ENCODE measurements at regions not wholly inside any gene's neighbourhood (a gene's known extent, or its start where the extent isn't known, plus 50 kb on each side); places are given as distances from the start of the nearest gene placed in this dataset.

DNA sequence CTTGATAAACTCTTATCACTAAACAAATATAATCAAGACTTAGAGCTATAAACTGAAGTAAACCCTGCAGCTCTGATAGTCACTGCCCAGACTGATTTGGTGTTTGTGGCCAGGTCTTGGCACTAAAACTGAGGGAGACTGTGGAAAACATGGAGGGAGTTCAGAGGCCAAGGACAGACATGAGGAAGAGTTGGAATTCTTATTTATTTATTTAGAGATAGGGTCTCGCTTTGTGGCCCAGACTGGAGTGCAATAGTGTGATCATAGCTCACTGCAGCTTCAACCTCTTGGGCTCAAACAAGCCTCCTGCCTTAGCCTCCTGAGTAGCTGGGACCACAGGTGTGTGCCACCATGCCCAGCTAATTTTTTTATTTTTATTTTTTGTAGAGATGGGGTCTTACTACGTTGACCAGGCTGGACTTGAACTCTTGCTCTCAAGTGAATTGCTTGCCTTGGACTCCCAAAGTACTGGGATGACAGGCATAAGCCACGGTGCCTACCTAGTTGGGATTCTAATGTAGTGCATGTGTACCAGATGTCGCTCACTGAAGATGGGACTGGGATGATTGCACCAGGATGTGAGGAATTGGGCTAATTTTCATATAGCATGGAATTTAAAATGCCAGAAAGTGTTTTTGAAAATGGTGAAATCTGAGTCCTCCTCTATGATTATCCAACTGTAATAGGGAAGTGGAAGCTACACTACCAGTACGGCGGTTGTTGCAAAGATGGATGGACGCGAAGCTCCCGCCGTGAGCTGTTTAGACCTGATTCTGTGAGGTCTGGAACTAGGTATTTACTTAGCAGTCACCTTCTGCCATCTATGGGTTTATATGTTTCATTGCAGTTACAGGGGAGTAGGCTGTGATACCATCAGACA is 52.7 kb upstream of the CTLA4 start:
- DNase-seq = peak; percentile 37

DNA sequence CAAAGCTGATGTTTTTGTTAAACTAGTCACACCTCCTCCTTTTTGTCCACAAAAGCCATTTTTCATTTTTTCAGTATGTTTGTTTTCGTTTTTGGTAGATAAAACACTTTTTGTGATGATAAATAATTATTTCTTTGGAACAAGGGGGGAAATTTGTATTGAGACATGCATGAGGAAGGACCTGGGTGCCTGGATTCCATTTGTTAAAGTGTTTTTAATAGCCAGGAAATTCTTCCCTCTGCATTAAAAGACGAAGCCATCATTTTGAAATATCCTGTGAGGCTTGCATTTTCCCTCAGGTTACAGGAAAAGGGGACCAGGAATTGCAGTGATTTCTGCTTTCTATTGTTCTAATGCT is 52.1 kb upstream of the CTLA4 start:
- DNase-seq = no peak

DNA sequence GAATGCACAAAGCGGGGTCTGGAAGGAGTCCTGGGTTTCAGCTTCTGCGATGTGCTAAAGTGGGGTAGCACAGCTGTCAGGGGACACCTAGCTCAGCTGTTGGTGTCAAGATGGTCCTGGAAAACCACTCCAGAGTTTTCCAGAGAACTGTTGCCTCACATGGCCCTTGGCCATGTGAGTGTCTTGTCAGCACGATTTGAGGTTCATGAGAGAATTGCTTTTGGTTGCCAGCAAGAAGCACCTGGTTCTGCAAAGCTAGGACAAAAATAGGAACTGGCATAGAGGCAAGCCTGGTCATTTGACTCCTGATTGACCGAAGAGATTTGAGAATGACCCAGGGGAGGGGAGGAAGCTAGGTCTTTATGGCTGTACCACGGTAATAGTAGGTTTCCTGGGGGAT is 50.4 kb upstream of the CTLA4 start:
- DNase-seq = no peak

Data from NCI-H1092 (cell line).